ENCODE measurements at regions not wholly inside any gene's neighbourhood (a gene's known extent, or its start where the extent isn't known, plus 50 kb on each side); places are given as distances from the start of the nearest gene placed in this dataset.

DNA sequence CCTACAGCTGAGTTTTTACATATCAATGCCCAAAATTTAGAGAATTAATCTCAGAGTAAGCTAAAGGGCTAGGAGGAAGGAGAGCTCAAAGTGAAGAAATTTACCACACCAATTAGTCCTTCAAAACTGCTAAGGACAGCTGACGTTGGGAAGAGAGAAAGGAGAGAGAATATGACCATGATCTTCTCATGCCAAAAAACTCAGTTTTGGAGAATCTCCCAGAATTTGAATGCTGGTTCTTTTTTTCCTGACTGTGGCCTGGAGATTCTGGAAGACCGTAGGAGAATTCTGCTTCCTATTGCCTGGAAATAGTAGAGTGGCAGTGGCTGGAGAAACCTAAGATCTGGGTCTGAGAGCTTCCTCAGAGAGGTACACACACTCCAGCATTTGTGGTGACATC lies 834.4 kb upstream of the SLIT2 start:
- Histone ChIP-seq H3K4me1 (no peaks in the 10 kb centered on the region), H3K27me3 (ENCODE audit: low read depth) (no peaks in the 10 kb centered on the region), H3K36me3 (replicated peaks) (no peaks in the 10 kb centered on the region), H3K4me3 (no peak overlapping the region), H3K9me3 (no peaks in the 10 kb centered on the region)
- no peak for DNase-seq (ENCODE audit: low spot score in 2 of 2)
- in situ Hi-C loops (cut with MboI; ENCODE audit: low sequenced_read_pairs): no loop called here

DNA sequence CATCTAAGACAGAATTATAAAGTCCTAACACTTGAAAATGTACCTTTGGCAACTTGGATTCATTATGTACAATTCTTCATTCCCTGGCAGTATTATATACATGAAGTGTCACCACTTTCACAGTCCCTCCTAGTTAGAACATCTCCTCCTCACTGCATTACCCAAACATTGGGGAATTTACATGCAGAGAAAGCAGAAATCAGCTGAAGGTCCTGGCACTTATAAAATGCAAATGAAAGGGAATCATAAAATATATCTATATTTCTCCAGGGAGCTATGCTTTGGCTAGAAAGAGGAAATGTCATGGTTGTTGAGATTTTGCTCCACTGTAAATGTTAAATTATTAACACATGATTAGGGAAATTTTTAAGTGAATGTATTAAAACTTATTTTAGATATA lies 835.6 kb upstream of the SLIT2 start:
- no peak for DNase-seq (ENCODE audit: low spot score in 2 of 2)
- in situ Hi-C loops (cut with MboI; ENCODE audit: low sequenced_read_pairs): no loop called here
- Histone ChIP-seq H3K36me3 (replicated peaks) (no peaks in the 10 kb centered on the region), H3K9me3 (no peaks in the 10 kb centered on the region), H3K27me3 (ENCODE audit: low read depth) (no peaks in the 10 kb centered on the region), H3K4me3 (no peak overlapping the region), H3K4me1 (no peaks in the 10 kb centered on the region)

- H3K4me3 ChIP-seq: no peak overlapping the region
- DNase-seq (ENCODE audit: low spot score in 2 of 2): no peak
- no peaks in the 10 kb centered on the region for H3K36me3 ChIP-seq (replicated peaks)
- H3K4me1 ChIP-seq: no peaks in the 10 kb centered on the region
- H3K27me3 ChIP-seq (ENCODE audit: low read depth): no peaks in the 10 kb centered on the region
- in situ Hi-C loops (cut with MboI; ENCODE audit: low sequenced_read_pairs): no loop called here
- H3K9me3 ChIP-seq: no peaks in the 10 kb centered on the region
Measured at GRCh38 chr4:19408490-19408889, 843.2 kb upstream of the SLIT2 start.

- in situ Hi-C loops (cut with MboI; ENCODE audit: low sequenced_read_pairs): no loop called here
- H3K4me3 ChIP-seq: no peak overlapping the region
- H3K9me3 ChIP-seq: no peaks in the 10 kb centered on the region
- no peaks in the 10 kb centered on the region for H3K27me3 ChIP-seq (ENCODE audit: low read depth)
- H3K4me1 ChIP-seq: no peaks in the 10 kb centered on the region
- DNase-seq (ENCODE audit: low spot score in 2 of 2): no peak
- no peaks in the 10 kb centered on the region for H3K36me3 ChIP-seq (replicated peaks)
Measured at GRCh38 chr4:19406789-19407188, 844.9 kb upstream of the SLIT2 start.

- Histone ChIP-seq H3K36me3 (replicated peaks) (no peaks in the 10 kb centered on the region), H3K4me3 (no peak overlapping the region), H3K9me3 (no peaks in the 10 kb centered on the region), H3K4me1 (no peaks in the 10 kb centered on the region), H3K27me3 (ENCODE audit: low read depth) (no peaks in the 10 kb centered on the region)
- in situ Hi-C loops (cut with MboI; ENCODE audit: low sequenced_read_pairs): no loop called here
- no peak for DNase-seq (ENCODE audit: low spot score in 2 of 2)
Measured at GRCh38 chr4:19403786-19404370, 847.8 kb upstream of the SLIT2 start.

- Histone ChIP-seq H3K4me3 (no peak overlapping the region), H3K27me3 (ENCODE audit: low read depth) (no peaks in the 10 kb centered on the region), H3K36me3 (replicated peaks) (no peaks in the 10 kb centered on the region), H3K4me1 (no peaks in the 10 kb centered on the region), H3K9me3 (no peaks in the 10 kb centered on the region)
- in situ Hi-C loops (cut with MboI; ENCODE audit: low sequenced_read_pairs): no loop called here
- no peak for DNase-seq (ENCODE audit: low spot score in 2 of 2)
Measured at GRCh38 chr4:19402581-19403065, 849.1 kb upstream of the SLIT2 start.

- Histone ChIP-seq H3K27me3 (ENCODE audit: low read depth) (no peaks in the 10 kb centered on the region), H3K36me3 (replicated peaks) (no peaks in the 10 kb centered on the region), H3K9me3 (no peaks in the 10 kb centered on the region), H3K4me1 (no peaks in the 10 kb centered on the region), H3K4me3 (no peak overlapping the region)
- DNase-seq (ENCODE audit: low spot score in 2 of 2): no peak
- in situ Hi-C loops (cut with MboI; ENCODE audit: low sequenced_read_pairs): no loop called here
Measured at GRCh38 chr4:19401301-19402080, 850.2 kb upstream of the SLIT2 start.

- Histone ChIP-seq H3K27me3 (ENCODE audit: low read depth) (no peaks in the 10 kb centered on the region), H3K36me3 (replicated peaks) (no peaks in the 10 kb centered on the region), H3K4me1 (no peaks in the 10 kb centered on the region), H3K4me3 (no peak overlapping the region), H3K9me3 (no peaks in the 10 kb centered on the region)
- DNase-seq (ENCODE audit: low spot score in 2 of 2): no peak
- in situ Hi-C loops (cut with MboI; ENCODE audit: low sequenced_read_pairs): no loop called here
Measured at GRCh38 chr4:19400820-19401219, 850.9 kb upstream of the SLIT2 start.

GRCh38 chr4:19399001-19399400 lies 852.7 kb upstream of the SLIT2 start:
- H3K27me3 ChIP-seq (ENCODE audit: low read depth): no peaks in the 10 kb centered on the region
- no peak overlapping the region for H3K4me3 ChIP-seq
- DNase-seq (ENCODE audit: low spot score in 2 of 2): no peak
- no peaks in the 10 kb centered on the region for H3K4me1 ChIP-seq
- in situ Hi-C loops (cut with MboI; ENCODE audit: low sequenced_read_pairs): no loop called here
- no peaks in the 10 kb centered on the region for H3K36me3 ChIP-seq (replicated peaks)
- no peaks in the 10 kb centered on the region for H3K9me3 ChIP-seq

DNA sequence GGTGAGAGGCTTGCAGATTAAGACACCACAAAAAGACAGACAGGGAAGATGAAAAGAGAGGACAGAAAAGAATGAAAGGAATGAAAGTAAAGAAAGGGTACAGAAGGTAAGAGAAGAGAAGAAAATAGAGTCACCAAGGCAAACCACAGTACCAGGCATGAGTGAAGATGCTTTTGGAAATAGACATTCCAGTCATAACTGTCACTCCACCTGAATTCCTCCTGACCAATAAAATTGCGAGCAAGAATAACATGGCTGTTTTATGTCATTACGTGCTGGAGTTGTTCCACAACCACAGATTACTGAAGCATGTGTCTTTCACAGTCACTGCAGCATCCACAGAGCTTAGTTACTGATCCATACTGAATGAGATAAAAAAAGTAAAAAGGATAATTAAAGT lies 864.9 kb upstream of the SLIT2 start:
- Histone ChIP-seq H3K4me1 (no peaks in the 10 kb centered on the region), H3K36me3 (replicated peaks) (no peaks in the 10 kb centered on the region), H3K4me3 (no peak overlapping the region), H3K27me3 (ENCODE audit: low read depth) (no peaks in the 10 kb centered on the region), H3K9me3 (no peaks in the 10 kb centered on the region)
- no peak for DNase-seq (ENCODE audit: low spot score in 2 of 2)
- in situ Hi-C loops (cut with MboI; ENCODE audit: low sequenced_read_pairs): no loop called here

- DNase-seq (ENCODE audit: low spot score in 2 of 2): no peak
- Histone ChIP-seq H3K27me3 (ENCODE audit: low read depth) (no peaks in the 10 kb centered on the region), H3K4me1 (no peaks in the 10 kb centered on the region), H3K9me3 (no peaks in the 10 kb centered on the region), H3K36me3 (replicated peaks) (no peaks in the 10 kb centered on the region), H3K4me3 (no peak overlapping the region)
- in situ Hi-C loops (cut with MboI; ENCODE audit: low sequenced_read_pairs): no loop called here
Measured at GRCh38 chr4:19382993-19383756, 868.5 kb upstream of the SLIT2 start.

DNA sequence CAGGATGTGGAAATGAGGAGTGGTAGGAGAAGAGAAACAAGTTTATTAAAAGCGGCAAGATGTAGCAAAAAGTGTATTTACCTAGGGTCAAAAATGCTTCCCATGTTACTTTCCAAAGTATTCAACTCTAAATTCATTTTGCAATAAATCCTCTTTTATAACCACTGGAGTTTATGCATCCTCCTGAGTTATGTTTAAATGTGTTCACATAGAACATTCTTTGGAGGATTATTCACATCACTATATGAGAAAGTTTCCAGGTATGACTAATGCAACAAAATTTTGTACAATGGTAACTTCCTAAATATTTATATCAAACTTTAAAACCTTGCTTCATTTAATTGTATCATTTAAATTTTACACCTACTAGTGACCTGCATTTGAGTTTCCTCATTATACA lies 870.6 kb upstream of the SLIT2 start:
- Histone ChIP-seq H3K4me3 (no peak overlapping the region), H3K4me1 (no peaks in the 10 kb centered on the region), H3K27me3 (ENCODE audit: low read depth) (no peaks in the 10 kb centered on the region), H3K9me3 (no peaks in the 10 kb centered on the region), H3K36me3 (replicated peaks) (no peaks in the 10 kb centered on the region)
- in situ Hi-C loops (cut with MboI; ENCODE audit: low sequenced_read_pairs): no loop called here
- DNase-seq (ENCODE audit: low spot score in 2 of 2): no peak

GRCh38 chr4:19380600-19380999 lies 871.1 kb upstream of the SLIT2 start:
- in situ Hi-C loops (cut with MboI; ENCODE audit: low sequenced_read_pairs): no loop called here
- H3K4me1 ChIP-seq: no peaks in the 10 kb centered on the region

GRCh38 chr4:19379191-19379708 lies 872.5 kb upstream of the SLIT2 start:
- Histone ChIP-seq H3K36me3 (replicated peaks) (no peaks in the 10 kb centered on the region), H3K9me3 (no peaks in the 10 kb centered on the region), H3K4me1 (no peaks in the 10 kb centered on the region), H3K4me3 (no peak overlapping the region), H3K27me3 (ENCODE audit: low read depth) (no peaks in the 10 kb centered on the region)
- DNase-seq (ENCODE audit: low spot score in 2 of 2): no peak
- in situ Hi-C loops (cut with MboI; ENCODE audit: low sequenced_read_pairs): no loop called here

More at GRCh38 chr4:19380600-19380999, 871.1 kb upstream of the SLIT2 start:
- Histone ChIP-seq H3K27me3 (ENCODE audit: low read depth) (no peaks in the 10 kb centered on the region), H3K36me3 (replicated peaks) (no peaks in the 10 kb centered on the region), H3K4me3 (no peak overlapping the region), H3K9me3 (no peaks in the 10 kb centered on the region)
- no peak for DNase-seq (ENCODE audit: low spot score in 2 of 2)
